ENCODE measurements at regions not wholly inside any gene's neighbourhood (a gene's known extent, or its start where the extent isn't known, plus 50 kb on each side); places are given as distances from the start of the nearest gene placed in this dataset.

- H3K9me3 ChIP-seq (ENCODE audit: control insufficient read depth, insufficient read depth, low read length), result 0 out of 2 replicates have a peak, but pooled peaks cover 2% of the 10 kb centered on the region
- no peaks in the 10 kb centered on the region; the same call in 1 of the 2 replicates for H3K4me1 ChIP-seq (ENCODE audit: insufficient read depth, low read length)
- H3K9ac ChIP-seq (ENCODE audit: low read depth, low read length), result no peak overlapping the region
- no peaks in the 10 kb centered on the region for H3K36me3 ChIP-seq (ENCODE audit: insufficient read depth, low read length)
Measured at GRCh38 chr9:2465921-2466460, 155.6 kb upstream of the VLDLR start.

DNA sequence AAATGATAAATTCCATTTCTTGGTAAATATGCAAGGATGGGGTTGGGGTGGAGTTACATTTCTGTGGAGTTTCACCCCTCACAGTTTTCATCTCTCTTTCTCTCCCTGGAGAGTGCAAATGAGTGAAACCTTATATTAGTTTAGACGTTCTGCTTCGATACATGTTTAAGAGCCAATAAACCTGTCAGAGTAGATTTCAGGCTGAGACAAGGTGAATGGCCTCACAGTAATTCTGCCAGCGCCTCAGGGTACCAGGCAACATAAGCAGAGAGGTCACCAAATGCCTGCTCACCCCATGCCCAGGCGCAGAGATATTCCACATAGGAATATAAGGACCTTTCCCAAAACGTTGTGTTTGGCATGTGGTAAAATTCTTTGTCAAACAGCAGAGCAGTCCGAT lies 154.9 kb upstream of the VLDLR start:
- Histone ChIP-seq H3K4me1 (ENCODE audit: insufficient read depth, low read length) (no peaks in the 10 kb centered on the region; the same call in 1 of the 2 replicates), H3K9me3 (ENCODE audit: control insufficient read depth, insufficient read depth, low read length) (0 out of 2 replicates have a peak, but pooled peaks cover 2% of the 10 kb centered on the region), H3K9ac (ENCODE audit: low read depth, low read length) (no peak overlapping the region), H3K36me3 (ENCODE audit: insufficient read depth, low read length) (no peaks in the 10 kb centered on the region)

GRCh38 chr9:2469681-2470221 lies 151.8 kb upstream of the VLDLR start:
- H3K36me3 ChIP-seq (ENCODE audit: insufficient read depth, low read length), result no peaks in the 10 kb centered on the region
- no peaks in the 10 kb centered on the region; the same call in 1 of the 2 replicates for H3K4me1 ChIP-seq (ENCODE audit: insufficient read depth, low read length)
- H3K9ac ChIP-seq (ENCODE audit: low read depth, low read length), result no peak overlapping the region
- 0 out of 2 replicates have a peak, but pooled peaks cover 2% of the 10 kb centered on the region for H3K9me3 ChIP-seq (ENCODE audit: control insufficient read depth, insufficient read depth, low read length)

GRCh38 chr9:2473681-2474080 lies 147.9 kb upstream of the VLDLR start:
- Histone ChIP-seq H3K36me3 (ENCODE audit: insufficient read depth, low read length) (no peaks in the 10 kb centered on the region), H3K4me1 (ENCODE audit: insufficient read depth, low read length) (peaks cover 8% of the 10 kb centered on the region; the same call in 1 of the 2 replicates), H3K9me3 (ENCODE audit: control insufficient read depth, insufficient read depth, low read length) (no peaks in the 10 kb centered on the region), H3K9ac (ENCODE audit: low read depth, low read length) (no peak overlapping the region)

- Histone ChIP-seq H3K9me3 (ENCODE audit: control insufficient read depth, insufficient read depth, low read length) (peaks cover 4% of the 10 kb centered on the region; the same call in 1 of the 2 replicates), H3K36me3 (ENCODE audit: insufficient read depth, low read length) (no peaks in the 10 kb centered on the region), H3K9ac (ENCODE audit: low read depth, low read length) (no peak overlapping the region), H3K4me1 (ENCODE audit: insufficient read depth, low read length) (peaks cover 8% of the 10 kb centered on the region; the same call in 1 of the 2 replicates)
Measured at GRCh38 chr9:2477755-2478154, 143.8 kb upstream of the VLDLR start.

DNA sequence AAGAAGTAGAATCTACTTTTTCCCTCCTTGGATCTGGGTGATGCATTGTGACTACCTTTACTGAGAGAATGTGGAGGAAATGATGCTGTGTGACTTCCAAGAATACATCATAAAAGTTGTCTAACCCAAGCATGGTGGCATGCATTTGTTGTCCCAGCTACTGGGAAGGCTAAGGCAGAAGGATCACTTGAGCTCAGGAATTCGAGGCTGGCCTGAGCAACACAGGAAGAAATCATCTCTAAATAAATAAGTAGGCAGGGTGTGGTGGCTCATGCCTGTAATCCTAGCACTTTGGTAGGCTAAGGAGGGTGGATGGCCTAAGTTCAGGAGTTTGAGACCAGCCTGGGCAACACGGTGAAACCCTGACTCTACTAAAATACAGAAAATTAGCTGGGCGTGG lies 143.2 kb upstream of the VLDLR start:
- Histone ChIP-seq H3K36me3 (ENCODE audit: insufficient read depth, low read length) (no peaks in the 10 kb centered on the region), H3K9ac (ENCODE audit: low read depth, low read length) (no peak overlapping the region), H3K9me3 (ENCODE audit: control insufficient read depth, insufficient read depth, low read length) (peaks cover 4% of the 10 kb centered on the region; the same call in 1 of the 2 replicates), H3K4me1 (ENCODE audit: insufficient read depth, low read length) (peaks cover 8% of the 10 kb centered on the region; the same call in 1 of the 2 replicates)

- Histone ChIP-seq H3K36me3 (ENCODE audit: insufficient read depth, low read length) (no peaks in the 10 kb centered on the region), H3K4me1 (ENCODE audit: insufficient read depth, low read length) (peaks cover 8% of the 10 kb centered on the region; the same call in 1 of the 2 replicates), H3K9ac (ENCODE audit: low read depth, low read length) (no peak overlapping the region), H3K9me3 (ENCODE audit: control insufficient read depth, insufficient read depth, low read length) (peaks cover 4% of the 10 kb centered on the region; the same call in 1 of the 2 replicates)
Measured at GRCh38 chr9:2479056-2479565, 142.5 kb upstream of the VLDLR start.

DNA sequence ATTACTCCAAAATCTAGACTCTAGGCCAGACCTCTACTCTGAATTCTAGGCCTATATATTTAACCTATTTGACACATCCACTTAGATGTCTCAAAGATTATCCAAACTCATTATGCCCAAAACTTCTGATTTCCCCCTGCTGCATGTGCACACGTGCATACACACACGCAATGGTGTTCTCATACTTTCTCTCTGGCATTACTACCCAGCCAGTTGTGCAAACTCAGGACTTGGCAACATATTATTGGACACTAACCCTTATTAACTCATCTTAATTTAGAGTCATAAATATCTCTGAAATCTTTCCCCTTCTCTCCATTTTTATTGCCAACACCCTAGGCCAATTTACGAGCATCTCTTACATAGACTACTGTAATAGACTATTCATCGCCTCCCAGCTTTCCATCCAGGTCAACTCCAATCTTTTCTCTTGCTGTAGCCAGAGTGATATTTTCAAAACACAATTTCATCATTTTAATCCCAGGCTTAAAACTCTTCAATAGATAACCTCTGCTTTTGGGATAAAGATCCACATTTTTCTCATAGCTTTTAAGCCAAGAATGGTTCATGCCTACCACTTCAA lies 141.2 kb upstream of the VLDLR start:
- no peak overlapping the region for H3K9ac ChIP-seq (ENCODE audit: low read depth, low read length)
- H3K36me3 ChIP-seq (ENCODE audit: insufficient read depth, low read length), result no peaks in the 10 kb centered on the region
- H3K9me3 ChIP-seq (ENCODE audit: control insufficient read depth, insufficient read depth, low read length), result peaks cover 4% of the 10 kb centered on the region; the same call in 1 of the 2 replicates
- peaks cover 8% of the 10 kb centered on the region; the same call in 1 of the 2 replicates for H3K4me1 ChIP-seq (ENCODE audit: insufficient read depth, low read length)

- Histone ChIP-seq H3K36me3 (ENCODE audit: insufficient read depth, low read length) (no peaks in the 10 kb centered on the region), H3K9me3 (ENCODE audit: control insufficient read depth, insufficient read depth, low read length) (peaks cover 4% of the 10 kb centered on the region; the same call in 1 of the 2 replicates), H3K9ac (ENCODE audit: low read depth, low read length) (no peak overlapping the region), H3K4me1 (ENCODE audit: insufficient read depth, low read length) (peaks cover 8% of the 10 kb centered on the region; the same call in 1 of the 2 replicates)
Measured at GRCh38 chr9:2481216-2481615, 140.4 kb upstream of the VLDLR start.

DNA sequence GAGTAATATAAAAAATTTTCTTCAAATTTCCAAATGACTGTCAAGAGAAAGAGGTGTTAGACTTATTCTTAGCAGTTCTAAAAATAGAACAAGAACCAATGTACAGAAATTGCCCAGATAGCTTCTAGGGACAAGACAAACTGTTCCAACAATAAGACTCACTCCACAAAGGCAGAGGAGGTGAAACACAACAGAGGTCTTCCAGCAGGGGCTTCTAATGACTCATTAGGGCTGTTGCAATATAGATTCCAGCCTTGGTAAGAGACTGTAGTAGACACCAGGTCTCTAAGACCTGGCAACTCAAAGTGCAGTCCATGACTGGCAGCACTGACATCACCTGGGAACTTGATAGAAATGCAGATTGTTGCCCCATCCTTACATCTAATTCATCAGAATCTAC lies 134.6 kb upstream of the VLDLR start:
- Histone ChIP-seq H3K9ac (ENCODE audit: low read depth, low read length) (no peak overlapping the region), H3K4me1 (ENCODE audit: insufficient read depth, low read length) (no peaks in the 10 kb centered on the region), H3K36me3 (ENCODE audit: insufficient read depth, low read length) (no peaks in the 10 kb centered on the region), H3K9me3 (ENCODE audit: control insufficient read depth, insufficient read depth, low read length) (peaks cover 3% of the 10 kb centered on the region; the same call in 1 of the 2 replicates)

- H3K4me1 ChIP-seq (ENCODE audit: insufficient read depth, low read length), result peaks cover 2% of the 10 kb centered on the region
- no peak overlapping the region for H3K9ac ChIP-seq (ENCODE audit: low read depth, low read length)
- H3K9me3 ChIP-seq (ENCODE audit: control insufficient read depth, insufficient read depth, low read length), result no peaks in the 10 kb centered on the region
- H3K36me3 ChIP-seq (ENCODE audit: insufficient read depth, low read length), result peaks cover 7% of the 10 kb centered on the region; the same call in 1 of the 2 replicates
Measured at GRCh38 chr9:2489838-2490314, 131.7 kb upstream of the VLDLR start.

DNA sequence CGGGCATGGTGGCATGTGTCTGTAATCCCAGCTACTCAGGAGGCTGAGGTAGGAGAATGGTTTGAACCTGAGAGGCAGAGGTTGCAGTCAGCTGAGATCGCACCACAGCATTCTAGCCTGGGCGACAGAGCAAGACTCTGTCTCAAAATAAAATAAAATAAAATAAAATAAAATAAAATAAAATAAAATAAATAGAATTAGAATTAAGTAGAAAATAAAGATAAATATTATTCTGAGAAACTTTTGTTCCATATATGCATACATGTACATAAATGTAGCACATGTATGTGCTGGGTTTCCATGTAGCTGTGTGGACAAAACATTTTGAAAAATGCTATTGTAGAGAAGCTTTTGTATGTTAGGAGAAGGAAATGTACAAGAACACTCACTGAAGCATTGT lies 129.4 kb upstream of the VLDLR start:
- no peaks in the 10 kb centered on the region for H3K9me3 ChIP-seq (ENCODE audit: control insufficient read depth, insufficient read depth, low read length)
- H3K36me3 ChIP-seq (ENCODE audit: insufficient read depth, low read length), result peaks cover 7% of the 10 kb centered on the region; the same call in 1 of the 2 replicates
- H3K9ac ChIP-seq (ENCODE audit: low read depth, low read length), result no peak overlapping the region
- H3K4me1 ChIP-seq (ENCODE audit: insufficient read depth, low read length), result peaks cover 9% of the 10 kb centered on the region

DNA sequence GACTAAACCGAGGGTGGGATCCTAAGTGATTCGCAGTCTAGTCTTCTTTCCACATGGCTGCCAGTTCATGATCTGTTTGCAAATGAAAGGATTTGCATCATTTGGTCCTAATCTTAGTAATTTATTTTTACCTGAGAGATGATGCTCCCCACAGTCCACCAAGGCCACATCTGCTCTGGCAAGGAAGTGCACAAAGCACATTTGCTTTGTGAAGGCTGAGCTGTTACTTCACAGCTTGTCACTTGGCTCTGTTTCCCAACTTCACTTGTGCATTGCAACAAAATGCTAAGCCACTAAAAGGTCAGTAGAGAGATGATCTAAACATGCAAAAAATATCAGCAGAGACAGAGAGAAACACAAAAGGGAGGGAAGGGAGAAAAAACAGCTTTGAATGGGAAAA lies 128.5 kb upstream of the VLDLR start:
- H3K36me3 ChIP-seq (ENCODE audit: insufficient read depth, low read length), result peaks cover 7% of the 10 kb centered on the region; the same call in 1 of the 2 replicates
- no peak overlapping the region for H3K9ac ChIP-seq (ENCODE audit: low read depth, low read length)
- H3K4me1 ChIP-seq (ENCODE audit: insufficient read depth, low read length), result peaks cover 9% of the 10 kb centered on the region

DNA sequence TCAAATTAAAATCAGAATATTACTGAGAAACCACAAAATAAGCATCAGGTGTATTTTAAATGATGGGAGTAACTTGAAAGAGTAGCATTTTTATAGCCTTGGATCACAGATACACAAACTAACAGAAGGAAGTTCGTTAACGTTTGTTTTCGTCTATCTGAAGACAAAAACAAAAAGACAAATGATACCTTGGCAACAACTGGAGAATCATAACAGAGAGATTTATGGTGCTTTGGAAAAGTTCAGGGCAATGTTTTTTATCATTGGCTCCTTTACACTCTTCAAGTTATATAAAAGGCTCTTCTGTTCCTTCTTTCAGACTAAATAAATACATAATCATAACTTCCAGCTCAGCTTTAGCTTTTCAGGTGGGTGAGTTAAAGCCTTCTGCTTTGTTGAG lies 128.1 kb upstream of the VLDLR start:
- no peak overlapping the region for H3K9ac ChIP-seq (ENCODE audit: low read depth, low read length)
- H3K9me3 ChIP-seq (ENCODE audit: control insufficient read depth, insufficient read depth, low read length), result no peaks in the 10 kb centered on the region
- H3K36me3 ChIP-seq (ENCODE audit: insufficient read depth, low read length), result peaks cover 7% of the 10 kb centered on the region; the same call in 1 of the 2 replicates
- H3K4me1 ChIP-seq (ENCODE audit: insufficient read depth, low read length), result peaks cover 9% of the 10 kb centered on the region

More for the DNA sequence above, 128.5 kb upstream of the VLDLR start:
- no peaks in the 10 kb centered on the region for H3K9me3 ChIP-seq (ENCODE audit: control insufficient read depth, insufficient read depth, low read length)

Data from ES-I3 (cell line).